Thymus (tissue), 11 donors: ENCODE measurements at regions not wholly inside any gene's neighbourhood (a gene's known extent, or its start where the extent isn't known, plus 50 kb on each side); places are given as distances from the start of the nearest gene placed in this dataset.

Source experiments
- DNase-seq, 9 donors: peaks; one replicate each; pipeline ENCODE4 v3.0.0-alpha.2; 2013; ENCODE audit warnings: low spot score in 9 of 9, low read depth in 6 of 9, missing footprints in 1 of 9
- H3K27ac ChIP-seq, 2 donors: one replicate each; pipeline ENCODE4 v1.5.1; 2013; ENCODE audit warnings: control low read depth in 1 of 2, low read depth in 1 of 2, low read length in 1 of 2, mild to moderate bottlenecking in 1 of 2, moderate library complexity in 1 of 2
- H3K27me3 ChIP-seq, 2 donors: one replicate each; pipeline ENCODE4 v1.5.1; 2013; ENCODE audit warnings: low read length in 1 of 2; ENCODE audit not compliant: control insufficient read depth in 2 of 2, insufficient read depth in 1 of 2
- H3K36me3 ChIP-seq, 2 donors: one replicate each; pipeline ENCODE4 v1.5.1; 2013; ENCODE audit warnings: low read length in 1 of 2, mild to moderate bottlenecking in 1 of 2, moderate library complexity in 1 of 2; ENCODE audit not compliant: control insufficient read depth in 2 of 2, insufficient read depth in 2 of 2
- H3K4me1 ChIP-seq, 2 donors: one replicate each; pipeline ENCODE4 v1.5.1; 2013; ENCODE audit warnings: low read length in 2 of 2; ENCODE audit not compliant: control insufficient read depth in 2 of 2, insufficient read depth in 2 of 2
- H3K4me3 ChIP-seq, 2 donors: one replicate each; pipeline ENCODE4 v1.5.1; 2013; ENCODE audit warnings: low read length in 2 of 2, control low read depth in 1 of 2, mild to moderate bottlenecking in 1 of 2
- H3K9me3 ChIP-seq, 2 donors: one replicate each; pipeline ENCODE4 v1.5.1; 2013; ENCODE audit warnings: low read length in 1 of 2, mild to moderate bottlenecking in 1 of 2; ENCODE audit not compliant: control insufficient read depth in 2 of 2, insufficient read depth in 1 of 2
- whole genome bisulfite sequencing: extraction: QIAGEN DNeasy Blood & Tissue Kit; methylation state at CpG from one replicate; pipeline ENCODE4 v1.1.7; 2013; 5-methylcytosine and 5-hydroxymethylcytosine counted together
- donor health status: healthy.

DNA sequence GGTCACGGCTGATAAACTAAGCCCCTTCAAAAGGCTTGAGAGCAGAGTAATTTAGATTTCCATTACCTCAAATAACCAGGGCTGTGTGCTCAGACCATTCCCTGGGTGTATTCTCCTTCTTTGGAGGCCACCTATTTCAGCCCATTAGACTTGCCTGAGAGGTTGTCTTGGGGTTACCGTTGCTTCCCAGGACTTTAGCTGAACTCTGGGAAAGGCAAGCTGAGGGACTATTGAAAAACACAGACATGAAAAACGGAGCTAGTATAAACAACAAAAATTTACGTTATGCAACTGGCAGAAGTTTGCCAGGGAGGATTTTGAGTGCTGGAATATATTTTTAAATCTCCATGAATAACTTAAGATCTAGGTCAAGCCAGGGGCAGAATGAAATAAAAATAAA lies 561.0 kb upstream of the TNP1 start:
- Histone ChIP-seq H3K4me3 (no peak overlapping the region), H3K27me3 (no peaks in the 10 kb centered on the region), H3K9me3 (no peaks in the 10 kb centered on the region), H3K27ac (no peak overlapping the region), H3K36me3 (no peaks in the 10 kb centered on the region), H3K4me1 (no peaks in the 10 kb centered on the region)
- DNase-seq = no peak
- WGBS = 96% methylated on average over 4 of the region's 4 CpGs

DNA sequence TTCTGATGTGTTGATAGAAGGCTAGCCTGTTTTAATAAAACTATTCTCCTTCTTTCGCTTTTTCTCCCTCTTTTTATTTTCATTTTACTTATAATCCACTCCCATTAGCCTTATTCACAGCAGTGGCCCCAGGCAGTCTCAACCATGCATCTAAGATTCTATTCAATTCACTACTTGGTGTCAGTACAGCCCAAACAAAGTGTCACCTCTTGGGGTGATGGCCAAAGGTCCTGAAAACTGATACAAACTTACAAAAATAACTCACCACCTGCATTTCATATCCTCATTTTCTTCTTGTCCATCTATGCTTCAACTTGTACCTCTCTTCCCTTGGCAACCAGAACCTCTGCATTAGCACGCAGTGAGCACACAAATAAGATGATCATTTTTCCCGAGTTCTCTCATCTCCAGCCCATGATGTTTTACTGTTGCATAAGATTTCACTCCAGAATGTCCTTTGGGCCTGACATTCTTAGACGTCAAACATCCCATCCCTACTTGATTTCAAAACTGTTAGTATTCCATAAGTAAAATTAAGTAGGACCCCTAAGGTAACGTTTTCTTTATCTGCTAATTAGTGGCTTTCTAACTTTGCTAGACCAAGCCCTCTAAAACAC lies 559.3 kb upstream of the TNP1 start:
- Histone ChIP-seq H3K27ac (no peak overlapping the region), H3K36me3 (no peaks in the 10 kb centered on the region), H3K4me3 (no peak overlapping the region), H3K27me3 (no peaks in the 10 kb centered on the region), H3K4me1 (no peaks in the 10 kb centered on the region), H3K9me3 (no peaks in the 10 kb centered on the region)
- no peak for DNase-seq
- 93% methylated on average over 5 of the region's 5 CpGs for WGBS

DNA sequence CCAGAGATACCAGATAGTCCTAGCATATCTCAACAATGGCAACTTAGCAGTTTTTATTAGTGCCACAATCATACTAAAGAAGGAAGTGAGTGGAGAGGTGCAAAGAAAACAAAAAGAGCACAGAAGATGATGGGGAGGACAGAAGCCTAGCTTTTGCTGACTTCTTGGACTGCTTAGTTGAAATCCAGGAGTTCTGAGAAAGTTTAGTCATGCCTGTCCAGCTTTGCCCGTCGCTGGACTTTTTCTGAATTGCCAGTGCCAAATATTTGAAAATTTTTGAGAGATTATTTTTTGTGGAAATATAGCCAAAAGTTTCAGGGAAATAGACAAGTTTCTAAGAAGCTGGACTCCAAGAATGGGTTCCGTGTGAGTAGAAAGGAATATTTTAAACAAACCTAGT lies 558.7 kb upstream of the TNP1 start:
- DNase-seq = no peak
- H3K36me3 ChIP-seq = no peaks in the 10 kb centered on the region
- no peaks in the 10 kb centered on the region for H3K9me3 ChIP-seq
- H3K4me1 ChIP-seq = no peaks in the 10 kb centered on the region
- H3K4me3 ChIP-seq = no peak overlapping the region
- H3K27ac ChIP-seq = no peak overlapping the region
- no peaks in the 10 kb centered on the region for H3K27me3 ChIP-seq
- 88% methylated on average over 3 of the region's 3 CpGs for WGBS

DNA sequence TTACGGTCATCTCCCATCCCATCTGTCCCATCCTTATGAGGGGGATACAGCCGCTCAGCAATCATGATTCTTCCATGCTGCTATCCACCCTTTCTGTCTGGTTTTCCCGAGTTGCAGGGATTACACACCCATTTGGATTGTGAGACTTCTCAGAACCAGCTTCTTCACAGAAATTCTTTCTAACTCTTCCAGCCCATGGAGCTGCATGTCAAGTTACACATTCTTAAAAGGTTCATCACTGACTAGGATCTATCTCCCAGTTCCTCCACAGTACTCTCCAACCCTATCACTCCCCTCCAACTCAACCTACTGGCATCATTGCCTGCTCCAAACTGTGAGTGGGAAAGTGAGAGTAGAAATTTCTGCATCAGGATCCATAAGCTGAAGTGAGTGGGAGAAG lies 558.2 kb upstream of the TNP1 start:
- Histone ChIP-seq H3K4me1 (no peaks in the 10 kb centered on the region), H3K4me3 (no peak overlapping the region), H3K27ac (no peak overlapping the region), H3K9me3 (no peaks in the 10 kb centered on the region), H3K36me3 (no peaks in the 10 kb centered on the region), H3K27me3 (no peaks in the 10 kb centered on the region)
- DNase-seq = no peak
- 96% methylated on average over 3 of the region's 3 CpGs for WGBS

DNA sequence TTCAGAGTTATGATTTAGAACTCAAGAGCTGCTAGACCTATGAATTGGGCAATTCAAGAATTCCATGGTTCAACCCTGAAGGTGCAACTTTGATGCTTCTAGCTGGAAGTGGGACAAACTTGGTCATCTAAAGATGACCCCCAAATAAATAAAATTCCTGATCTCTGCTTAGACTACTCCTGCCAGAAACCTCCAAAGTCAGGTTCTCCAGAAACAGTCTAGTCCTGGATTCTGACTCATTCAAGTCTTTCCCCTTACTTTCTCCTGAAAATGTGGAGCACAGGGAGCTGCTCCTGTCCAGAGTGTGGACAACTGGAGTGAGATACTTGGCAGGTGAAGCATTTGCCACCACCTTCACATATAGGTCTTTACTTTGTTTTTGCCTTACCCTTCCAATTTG lies 557.7 kb upstream of the TNP1 start:
- H3K9me3 ChIP-seq = no peaks in the 10 kb centered on the region
- H3K4me1 ChIP-seq = no peaks in the 10 kb centered on the region
- H3K27ac ChIP-seq = no peak overlapping the region
- H3K27me3 ChIP-seq = no peaks in the 10 kb centered on the region
- no peak for DNase-seq
- no peak overlapping the region for H3K4me3 ChIP-seq
- no peaks in the 10 kb centered on the region for H3K36me3 ChIP-seq

DNA sequence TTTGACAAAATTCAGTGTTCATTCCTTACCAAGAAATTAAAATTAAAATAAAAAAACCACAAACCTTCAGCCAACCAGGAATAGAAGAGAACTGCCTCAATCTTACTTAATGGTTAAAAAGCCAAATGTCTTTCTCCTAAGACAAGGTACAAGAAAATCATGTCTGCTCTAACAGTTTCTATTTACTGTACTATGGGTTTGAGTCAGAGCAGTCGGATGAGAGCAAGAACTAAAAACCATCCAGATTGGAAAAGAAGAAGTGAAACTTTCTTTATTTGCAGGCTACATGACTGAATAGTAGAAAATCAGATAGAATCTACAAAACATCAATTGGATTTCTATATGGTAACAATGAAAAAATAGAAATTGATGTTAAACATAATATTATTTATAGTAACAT lies 555.5 kb upstream of the TNP1 start:
- Histone ChIP-seq H3K36me3 (no peaks in the 10 kb centered on the region), H3K27me3 (no peaks in the 10 kb centered on the region), H3K9me3 (no peaks in the 10 kb centered on the region), H3K4me1 (no peaks in the 10 kb centered on the region), H3K27ac (no peak overlapping the region), H3K4me3 (no peak overlapping the region)
- WGBS = 25% methylated on average over 1 of the region's 1 CpG
- no peak for DNase-seq

DNA sequence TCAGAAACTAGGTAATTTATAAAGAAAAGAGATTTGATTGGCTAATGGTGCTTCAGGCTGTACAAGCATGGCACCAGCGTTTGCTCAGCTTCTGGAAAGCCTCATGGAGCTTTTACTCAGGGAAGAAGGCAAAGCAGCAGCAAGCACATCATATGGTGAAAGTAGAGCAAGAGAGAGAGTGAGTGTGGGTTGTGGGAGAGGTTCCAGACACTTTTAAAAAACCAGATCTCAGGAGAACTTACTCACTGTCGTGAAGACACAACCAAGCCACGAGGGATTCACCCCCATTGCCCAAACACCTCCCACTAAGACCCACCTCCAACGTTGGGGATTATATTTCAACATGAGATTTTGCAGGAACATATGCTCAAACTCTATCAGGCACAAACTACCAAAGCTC lies 554.6 kb upstream of the TNP1 start:
- H3K9me3 ChIP-seq = no peaks in the 10 kb centered on the region
- no peaks in the 10 kb centered on the region for H3K27me3 ChIP-seq
- WGBS = 76% methylated on average over 4 of the region's 4 CpGs
- no peak for DNase-seq
- no peaks in the 10 kb centered on the region for H3K4me1 ChIP-seq
- H3K4me3 ChIP-seq = no peak overlapping the region
- no peak overlapping the region for H3K27ac ChIP-seq
- H3K36me3 ChIP-seq = no peaks in the 10 kb centered on the region

DNA sequence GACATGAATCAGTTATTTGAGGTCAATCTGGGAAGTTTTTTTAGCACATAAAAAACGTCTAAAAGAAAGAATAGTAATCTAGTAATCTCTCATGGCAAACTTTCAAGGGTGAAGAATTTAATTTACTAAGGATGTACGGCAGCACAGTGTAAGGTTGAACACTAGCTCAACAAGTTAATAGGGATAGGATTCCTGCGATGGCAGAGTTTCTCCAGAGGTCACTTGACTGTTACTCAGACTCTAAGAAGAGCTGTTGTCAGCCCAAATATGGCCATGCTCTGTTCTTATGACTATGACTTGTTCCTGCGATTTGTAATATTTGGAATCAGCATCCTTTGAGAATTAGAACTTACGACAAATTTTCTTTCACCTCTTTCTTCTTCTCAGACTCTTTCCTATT lies 553.3 kb upstream of the TNP1 start:
- Histone ChIP-seq H3K9me3 (no peaks in the 10 kb centered on the region), H3K27ac (no peak overlapping the region), H3K4me1 (no peaks in the 10 kb centered on the region), H3K4me3 (no peak overlapping the region), H3K27me3 (no peaks in the 10 kb centered on the region), H3K36me3 (no peaks in the 10 kb centered on the region)
- no peak for DNase-seq
- 73% methylated on average over 5 of the region's 5 CpGs for WGBS

DNA sequence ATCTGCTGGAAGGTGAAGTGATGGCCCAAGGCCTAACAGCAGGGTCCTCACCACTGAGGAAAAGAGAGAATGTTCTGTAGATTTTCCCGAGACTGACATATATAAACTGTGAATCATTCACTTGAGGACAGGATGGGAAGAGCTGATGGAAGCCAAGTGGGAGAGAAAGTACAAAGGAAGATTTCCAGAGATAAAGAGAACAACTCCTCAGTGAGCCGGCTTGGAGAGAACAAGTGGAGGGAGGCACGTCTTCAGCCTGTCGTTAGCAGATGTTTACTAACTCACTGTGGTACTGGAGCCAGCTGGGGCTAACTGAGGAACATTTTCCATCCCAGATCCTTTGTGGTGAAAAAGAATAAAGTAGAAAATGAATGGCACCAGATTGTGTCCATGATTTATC lies 552.9 kb upstream of the TNP1 start:
- no peak overlapping the region for H3K27ac ChIP-seq
- DNase-seq = no peak
- H3K4me1 ChIP-seq = no peaks in the 10 kb centered on the region
- WGBS = 95% methylated on average over 4 of the region's 4 CpGs
- no peaks in the 10 kb centered on the region for H3K9me3 ChIP-seq
- no peak overlapping the region for H3K4me3 ChIP-seq
- H3K27me3 ChIP-seq = no peaks in the 10 kb centered on the region
- no peaks in the 10 kb centered on the region for H3K36me3 ChIP-seq

DNA sequence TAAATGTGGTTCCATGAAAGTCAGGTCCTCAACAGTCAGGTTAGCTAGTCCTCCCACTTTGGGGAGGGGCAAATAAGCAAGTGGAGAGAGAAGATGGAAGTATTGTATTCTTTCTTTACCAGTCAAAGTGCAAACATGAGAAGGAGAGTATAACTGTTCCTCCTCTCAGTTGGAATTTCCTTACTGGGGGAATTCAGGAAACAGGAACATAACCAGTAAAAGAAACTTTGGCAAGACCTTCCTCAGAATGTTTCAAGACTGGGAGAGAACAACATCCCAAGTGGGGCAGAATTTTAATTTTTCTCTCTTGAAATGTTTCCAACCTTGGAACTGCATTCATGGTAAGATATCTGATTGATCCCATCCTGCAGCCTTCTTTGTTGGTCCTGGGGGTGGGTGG lies 552.4 kb upstream of the TNP1 start:
- no peaks in the 10 kb centered on the region for H3K36me3 ChIP-seq
- H3K4me3 ChIP-seq = no peak overlapping the region
- DNase-seq = no peak
- H3K27me3 ChIP-seq = no peaks in the 10 kb centered on the region
- H3K9me3 ChIP-seq = no peaks in the 10 kb centered on the region
- H3K4me1 ChIP-seq = no peaks in the 10 kb centered on the region
- H3K27ac ChIP-seq = no peak overlapping the region
